GM21723 (cell line): ENCODE measurements at regions not wholly inside any gene's neighbourhood (a gene's known extent, or its start where the extent isn't known, plus 50 kb on each side); places are given as distances from the start of the nearest gene placed in this dataset.

Experiments used
- ATAC-seq: cut with Tn5 transposase; IDR thresholded peaks from one replicate; pipeline ENCODE4 v1.9.1; 2021; ENCODE audit warnings: mild to moderate bottlenecking, moderate library complexity; ENCODE audit not compliant: unreplicated experiment

GRCh38 chr18:40860189-40860588, 1094.8 kb upstream of the PIK3C3 start:
- no peak for ATAC-seq

GRCh38 chr18:40855661-40856060, 1099.4 kb upstream of the PIK3C3 start:
- ATAC-seq, result no peak

DNA sequence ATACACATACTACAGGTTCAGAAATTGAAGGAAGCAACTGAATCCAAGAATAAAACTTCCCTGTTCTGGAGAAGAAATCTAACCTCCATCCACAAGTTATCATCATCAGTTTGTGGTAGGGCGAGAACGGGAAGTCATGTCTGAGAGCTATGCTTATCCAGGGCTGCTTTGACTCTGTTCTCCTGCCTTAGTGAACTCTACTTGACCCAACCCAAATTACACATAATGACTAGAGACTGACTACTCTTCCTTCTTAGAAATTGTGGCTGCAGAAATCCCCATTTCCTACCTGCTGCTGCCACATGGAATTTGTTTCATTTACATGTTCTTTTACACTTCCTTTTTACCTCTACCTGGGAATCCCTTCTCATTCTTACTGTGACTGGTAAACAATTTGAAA, 1102.6 kb upstream of the PIK3C3 start:
- ATAC-seq, result no peak

DNA sequence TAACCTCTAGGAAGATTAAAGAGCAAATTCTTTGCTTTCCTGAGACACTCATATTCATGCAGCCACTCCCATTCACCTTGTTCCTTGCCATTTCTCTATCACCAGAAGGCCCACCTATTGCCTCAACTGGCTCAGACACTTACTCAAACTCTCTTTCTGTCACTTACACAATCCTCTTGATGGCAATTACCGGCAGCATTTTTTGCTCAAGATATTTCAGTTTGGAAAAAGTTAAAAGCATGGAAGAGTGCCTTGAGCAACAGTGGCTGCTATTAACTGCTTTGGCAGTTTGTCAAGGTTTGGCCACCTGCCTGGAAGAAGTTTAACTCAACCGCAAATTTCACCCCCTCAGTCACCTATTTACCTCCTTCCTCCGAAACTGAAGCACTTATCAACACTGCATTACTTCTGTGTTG, 1104.0 kb upstream of the PIK3C3 start:
- ATAC-seq, result no peak

- ATAC-seq, result no peak
These were observed 1105.1 kb upstream of the PIK3C3 start for GRCh38 chr18:40849886-40850285.

DNA sequence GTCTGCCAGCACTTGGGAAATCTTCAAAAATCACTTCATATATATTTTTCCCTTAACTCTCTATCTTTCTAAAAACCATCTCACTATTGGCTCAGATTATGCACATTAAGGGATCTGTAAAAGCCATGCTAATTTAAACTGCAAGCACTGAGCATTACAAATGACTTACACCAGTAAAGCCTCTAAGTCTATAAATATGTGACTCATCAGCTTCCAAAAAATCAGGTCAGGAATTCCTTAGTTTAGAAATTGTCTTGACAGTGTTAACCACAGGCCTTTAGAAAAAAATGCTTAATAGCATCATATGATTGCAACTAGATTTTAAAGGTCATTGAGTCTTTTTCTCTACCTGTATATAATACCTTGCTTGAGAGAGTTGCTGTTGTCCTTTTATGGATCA, 1113.6 kb upstream of the PIK3C3 start:
- ATAC-seq, result no peak

GRCh38 chr18:40841063-40841462, 1114.0 kb upstream of the PIK3C3 start:
- ATAC-seq, result no peak

DNA sequence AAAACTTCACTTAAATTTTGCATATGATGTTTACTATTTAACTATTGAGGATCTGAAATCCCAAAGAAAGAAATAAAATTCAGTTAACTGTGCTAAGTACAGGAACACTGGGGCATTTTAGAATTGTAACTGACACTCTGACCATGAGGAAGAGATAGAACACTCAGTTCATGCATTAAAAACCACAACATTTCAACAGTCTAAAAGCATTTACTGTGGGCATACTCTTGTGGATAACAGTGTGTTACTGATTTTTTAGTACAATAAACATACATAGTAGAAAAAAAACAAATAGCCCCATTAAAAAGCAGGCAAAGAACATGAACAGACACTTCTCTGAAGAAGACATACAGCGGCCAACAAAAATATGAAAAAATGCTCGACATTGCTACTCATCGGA, 1122.7 kb upstream of the PIK3C3 start:
- no peak for ATAC-seq

GRCh38 chr18:40824291-40824690, 1130.7 kb upstream of the PIK3C3 start:
- no peak for ATAC-seq

GRCh38 chr18:40821596-40822243, 1133.3 kb upstream of the PIK3C3 start:
- ATAC-seq, result no peak

DNA sequence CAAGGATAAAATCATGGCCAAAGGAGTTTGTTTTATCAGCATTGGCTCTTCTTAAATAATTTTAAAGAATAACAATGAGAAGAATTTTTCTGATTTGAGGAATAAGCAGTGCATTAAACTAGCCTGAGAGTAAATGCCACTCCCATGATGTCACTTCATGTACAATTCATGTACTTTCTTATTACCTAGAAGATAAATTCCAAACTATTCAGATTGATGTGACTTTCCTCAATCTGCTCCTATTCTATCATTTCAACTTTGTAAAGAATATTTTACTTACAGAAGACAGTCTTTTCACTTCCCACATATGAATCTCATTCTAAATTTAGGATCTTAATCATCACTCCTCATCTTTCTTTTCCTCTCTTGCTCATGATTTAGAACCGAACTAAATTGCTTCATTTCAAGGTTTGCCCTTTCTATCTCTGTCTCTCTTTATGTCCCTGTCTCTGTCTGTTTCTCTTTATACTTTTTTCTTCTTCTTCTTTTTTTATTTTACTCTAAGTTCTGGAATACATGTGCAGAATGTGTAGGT, 1142.0 kb upstream of the PIK3C3 start:
- ATAC-seq, result no peak

GRCh38 chr18:40810372-40810771, 1144.7 kb upstream of the PIK3C3 start:
- no peak for ATAC-seq

DNA sequence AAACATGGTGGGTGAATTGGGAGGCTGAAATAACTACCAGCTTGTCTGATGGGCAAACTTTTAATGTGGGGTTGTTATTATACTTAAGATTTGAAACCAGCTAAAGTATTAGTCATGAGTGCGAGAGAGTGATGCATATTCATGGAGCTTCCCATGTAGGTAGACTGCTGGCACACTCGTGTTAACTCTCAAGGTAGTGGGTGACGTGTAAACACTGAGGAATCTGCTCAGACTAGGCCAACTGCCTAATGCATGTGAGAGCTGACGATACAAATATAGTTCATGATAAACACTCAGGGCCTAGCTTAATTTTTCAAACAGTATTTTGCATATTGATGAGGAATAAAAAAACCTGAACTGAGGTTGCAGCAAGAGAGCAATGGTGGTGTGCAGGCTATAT, 1165.7 kb upstream of the PIK3C3 start:
- no peak for ATAC-seq

DNA sequence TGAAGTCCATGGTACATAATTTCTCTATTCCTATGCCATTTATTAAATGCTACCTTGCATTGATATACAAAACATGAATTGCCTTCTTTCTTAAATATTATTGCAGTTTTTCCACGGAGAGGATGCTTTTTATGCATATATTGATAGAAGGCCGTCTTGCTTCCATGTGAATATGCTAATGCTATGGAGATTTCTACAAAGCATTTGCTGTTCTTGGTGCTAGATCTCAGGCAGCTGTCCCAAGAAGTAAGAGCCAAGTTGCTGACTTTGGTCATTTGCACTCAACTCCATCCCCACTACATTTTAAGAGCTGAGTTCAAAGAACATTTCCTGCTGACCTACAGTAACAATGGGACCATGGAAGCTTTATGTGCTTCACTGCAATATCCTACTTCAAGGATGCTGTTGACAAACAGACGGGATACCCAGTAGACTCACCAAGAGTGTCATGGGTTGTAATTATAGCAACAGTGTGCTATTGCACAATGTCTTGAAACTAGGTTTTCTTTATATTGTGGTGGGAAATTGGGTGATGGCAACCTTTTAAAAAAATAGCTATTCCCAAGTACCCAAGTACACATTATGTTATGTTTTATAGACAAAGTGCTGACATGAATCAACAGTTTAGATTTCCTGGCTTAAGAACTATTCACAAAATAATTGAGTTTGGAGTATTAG, 1172.4 kb upstream of the PIK3C3 start:
- no peak for ATAC-seq

DNA sequence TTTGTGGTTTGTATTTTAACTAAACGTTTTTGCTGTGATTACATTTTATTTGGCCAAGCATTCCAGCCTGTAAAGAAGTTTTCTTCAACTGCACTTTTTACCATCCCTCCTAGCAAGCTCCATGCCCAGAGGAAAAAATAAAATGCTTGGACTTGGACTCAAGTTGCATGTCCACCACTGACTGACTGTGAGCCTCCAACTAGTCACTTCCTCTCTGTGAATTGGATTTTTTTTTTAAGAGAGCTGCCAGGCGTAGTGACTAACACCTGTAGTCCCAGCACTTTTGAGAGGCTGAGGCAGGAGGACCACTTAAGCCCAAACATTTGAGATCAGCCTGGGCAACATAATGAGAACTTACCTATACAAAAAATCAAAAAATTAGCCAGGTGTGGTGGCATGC, 1185.2 kb upstream of the PIK3C3 start:
- ATAC-seq, result no peak

- ATAC-seq, result no peak
These were observed 1194.8 kb upstream of the PIK3C3 start for GRCh38 chr18:40760251-40760650.

DNA sequence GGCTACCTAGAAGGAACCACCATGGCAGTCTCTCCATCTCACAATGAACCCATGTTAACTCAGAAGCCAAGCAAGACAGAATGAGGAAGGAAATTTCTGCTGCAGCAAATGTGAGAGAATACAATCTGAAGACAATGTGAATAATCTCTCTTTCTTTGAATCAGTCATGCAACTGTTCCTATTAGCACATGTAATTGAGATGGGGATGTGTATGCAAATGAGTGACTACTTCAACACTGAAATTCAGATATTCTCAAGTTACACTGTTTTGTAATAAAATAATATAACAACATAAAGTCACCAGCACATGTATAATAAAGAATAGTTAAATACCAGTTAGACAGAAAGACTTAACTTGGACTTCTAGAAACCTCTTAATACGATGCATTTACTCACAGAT, 1200.6 kb upstream of the PIK3C3 start:
- no peak for ATAC-seq

DNA sequence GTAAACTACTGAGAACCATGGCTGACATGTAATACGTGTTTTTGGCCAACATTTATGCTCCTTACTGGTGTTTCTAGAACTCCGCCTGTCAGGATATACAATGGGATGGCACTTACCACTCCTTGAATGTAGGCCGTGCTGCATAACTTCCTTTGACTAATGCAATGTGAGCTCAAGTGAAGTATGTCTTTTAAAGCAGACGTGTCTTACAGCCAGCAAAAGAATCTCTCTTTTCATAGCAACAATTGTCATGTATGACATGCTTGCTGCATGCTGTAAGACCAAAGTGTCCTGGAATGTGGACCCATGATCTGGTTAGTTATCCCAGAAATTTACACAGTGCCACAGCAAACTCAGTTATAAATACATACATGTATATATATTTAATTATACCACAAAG, 1202.7 kb upstream of the PIK3C3 start:
- no peak for ATAC-seq

- no peak for ATAC-seq
These were observed 1203.8 kb upstream of the PIK3C3 start for GRCh38 chr18:40751186-40751585.

GRCh38 chr18:40739029-40739428, 1216.0 kb upstream of the PIK3C3 start:
- no peak for ATAC-seq

GRCh38 chr18:40738321-40738880, 1216.6 kb upstream of the PIK3C3 start:
- ATAC-seq, result no peak

DNA sequence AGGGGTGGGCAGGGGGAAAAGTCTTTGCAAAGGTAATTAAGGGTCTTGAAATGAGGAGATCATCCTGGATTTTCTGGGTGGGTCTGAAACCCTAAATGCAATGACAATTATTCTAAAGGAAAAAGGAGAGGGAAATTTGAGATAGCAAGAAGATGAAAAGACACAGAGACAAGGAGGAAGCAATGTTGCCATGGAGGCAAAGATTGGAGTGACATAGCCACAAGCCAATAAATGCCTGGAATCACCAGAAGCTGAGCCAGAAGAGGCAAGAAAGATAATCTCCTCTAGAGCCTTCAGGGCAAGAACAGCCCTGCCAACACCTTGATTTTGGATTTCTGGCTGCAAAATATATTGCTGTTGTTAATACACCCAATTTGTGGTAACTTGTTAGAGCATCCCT, 1246.3 kb upstream of the PIK3C3 start:
- no peak for ATAC-seq
